Endothelial cell of hepatic sinusoid (primary cell): ENCODE measurements at regions not wholly inside any gene's neighbourhood (a gene's known extent, or its start where the extent isn't known, plus 50 kb on each side); places are given as distances from the start of the nearest gene placed in this dataset.
"Not testable (repeated sequence)": the region's sequence is repeated elsewhere in the genome, so short reads cannot be mapped to it uniquely, and the experiment has no call there.

ENCODE experiments used
- in situ Hi-C: cut with HindIII; loops from 2 replicates; pipeline ENCODE4 v1.10.0; 2017; ENCODE audit warnings: low sequenced_read_pairs

- in situ Hi-C loops: no loop called here
These were observed 254.7 kb downstream of the PLOD2 start for GRCh38 chr3:145906301-145906700.

- in situ Hi-C loops: no loop called here
These were observed 254.2 kb downstream of the PLOD2 start for GRCh38 chr3:145906755-145907154.

GRCh38 chr3:145911016-145911415 is 250.0 kb downstream of the PLOD2 start:
- in situ Hi-C loops: no loop called here

- in situ Hi-C loops: no loop called here
These were observed 245.2 kb downstream of the PLOD2 start for GRCh38 chr3:145915787-145916186.

- in situ Hi-C loops: not testable (repeated sequence)
These were observed 233.2 kb downstream of the PLOD2 start for GRCh38 chr3:145927736-145928135.

- in situ Hi-C loops: no loop called here
These were observed 224.0 kb downstream of the PLOD2 start for GRCh38 chr3:145936971-145937370.

- in situ Hi-C loops: no loop called here
These were observed 221.6 kb downstream of the PLOD2 start for GRCh38 chr3:145939431-145939830.

- in situ Hi-C loops: no loop called here
These were observed 218.9 kb downstream of the PLOD2 start for GRCh38 chr3:145942052-145942451.

- in situ Hi-C loops: no loop called here
These were observed 217.0 kb downstream of the PLOD2 start for GRCh38 chr3:145943952-145944351.

- in situ Hi-C loops: no loop called here
These were observed 209.5 kb downstream of the PLOD2 start for GRCh38 chr3:145951441-145951840.

GRCh38 chr3:145952536-145952935 is 208.4 kb downstream of the PLOD2 start:
- in situ Hi-C loops: no loop called here

GRCh38 chr3:145953316-145953715 is 207.7 kb downstream of the PLOD2 start:
- in situ Hi-C loops: no loop called here

- in situ Hi-C loops: no loop called here
These were observed 201.4 kb downstream of the PLOD2 start for GRCh38 chr3:145959457-145960088.

GRCh38 chr3:145963111-145963510 is 197.9 kb downstream of the PLOD2 start:
- in situ Hi-C loops: no loop called here

- in situ Hi-C loops: no loop called here
These were observed 193.9 kb downstream of the PLOD2 start for GRCh38 chr3:145967043-145967442.

- in situ Hi-C loops: no loop called here
These were observed 189.8 kb downstream of the PLOD2 start for GRCh38 chr3:145971186-145971585.

- in situ Hi-C loops: no loop called here
These were observed 188.1 kb downstream of the PLOD2 start for GRCh38 chr3:145972851-145973250.

- in situ Hi-C loops: no loop called here
These were observed 179.9 kb downstream of the PLOD2 start for GRCh38 chr3:145981056-145981455.

GRCh38 chr3:145983101-145983500 is 177.9 kb downstream of the PLOD2 start:
- in situ Hi-C loops: no loop called here
